ENCODE measurements at regions not wholly inside any gene's neighbourhood (a gene's known extent, or its start where the extent isn't known, plus 50 kb on each side); places are given as distances from the start of the nearest gene placed in this dataset.

DNA sequence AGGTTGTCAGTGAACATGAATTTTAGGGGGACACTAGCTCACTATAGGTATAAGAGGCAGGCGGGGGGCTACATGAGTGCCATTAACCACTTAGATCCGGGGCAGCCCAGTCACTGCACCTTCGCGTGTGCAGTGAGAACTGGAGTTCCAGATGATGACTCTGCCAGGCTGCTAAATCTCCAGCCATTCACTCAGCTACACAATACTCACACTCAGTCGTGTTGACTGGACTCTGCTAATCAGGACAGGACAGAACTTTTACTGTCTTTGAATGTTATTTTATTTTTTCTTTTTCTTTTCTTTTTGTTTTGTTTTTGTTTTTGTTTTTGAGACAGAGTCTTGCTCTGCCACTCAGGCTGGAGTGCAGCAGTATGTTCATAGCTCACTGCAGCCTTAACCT lies 465.6 kb downstream of the AACS start:
- no TSS peak for BruUV-seq (replicated peaks)
- RAD21 ChIA-PET (ENCODE audit: unreplicated experiment) = interaction anchor here (1.4 to 1.5 kb wide), 2 partner anchors 112 to 152 kb away, joined by 4 read pairs; no protein-coding TSS in a partner anchor
- Histone ChIP-seq H3K4me2 (ENCODE audit: control insufficient read depth, insufficient read depth) (no peak overlapping the region), H3K4me3 (no peak overlapping the region), H3K9me3 (replicated peaks; ENCODE audit: control insufficient read depth, insufficient read depth, low read length) (no peaks in the 10 kb centered on the region), H3K27ac (ENCODE audit: control insufficient read depth, insufficient read depth) (no peak overlapping the region), H3K4me1 (ENCODE audit: control insufficient read depth, insufficient read depth, low read length) (no peaks in the 10 kb centered on the region), H3K79me2 (ENCODE audit: control insufficient read depth, insufficient read depth, low read length) (no peaks in the 10 kb centered on the region), H3K9ac (ENCODE audit: control insufficient read depth, insufficient read depth, low read length) (no peak overlapping the region), H3K36me3 (ENCODE audit: control insufficient read depth in 2 of 2, insufficient read depth in 2 of 2, low read length in 1 of 2) (no peaks in the 10 kb centered on the region), H2AFZ (ENCODE audit: control insufficient read depth, low read depth, low read length) (no peak overlapping the region), H3K27me3 (replicated peaks in 1 of 2; ENCODE audit: control insufficient read depth in 2 of 2, insufficient read depth in 2 of 2, low read length in 1 of 2) (no peaks in the 10 kb centered on the region), H4K20me1 (ENCODE audit: control insufficient read depth, insufficient read depth) (no peaks in the 10 kb centered on the region)
- CTCF ChIA-PET = interaction anchor here (0.7 to 3.6 kb wide), 5 partner anchors 152 to 1345 kb away, joined by 3 to 18 read pairs (median 6); no protein-coding TSS in a partner anchor
- FAIRE-seq = no peak
- SMC1A ChIA-PET (ENCODE audit: uncharacterized antibody, unreplicated experiment) = interaction anchor here (1.5 to 1.9 kb wide), 3 partner anchors 87 to 153 kb away, joined by 3 to 5 read pairs (median 4); no protein-coding TSS in a partner anchor
- POLR2A ChIA-PET = no interaction called here
- 17% methylated on average over 5 of the region's 5 CpGs for WGBS (ENCODE audit: insufficient coverage, insufficient replicate concordance, low lambda C conversion rate, missing lambda C conversion rate)
- TF ChIP-seq BRCA1 (IDR thresholded peaks at IDR 0.05; ENCODE audit: low read depth, low read length) (no peak), CBFB (IDR thresholded peaks at IDR 0.05; ENCODE audit: low read depth) (no peak), TCF12 (IDR thresholded peaks at IDR 0.05; ENCODE audit: low read depth, low read length) (no peak), HCFC1 (IDR thresholded peaks at IDR 0.05; ENCODE audit: low read length) (no peak), ELK1 (IDR thresholded peaks at IDR 0.05; ENCODE audit: low read depth, low read length) (no peak), MYB (IDR thresholded peaks at IDR 0.05; ENCODE audit: borderline replicate concordance, low read depth, low read length) (no peak), CHD1 (IDR thresholded peaks at IDR 0.05; ENCODE audit: low read depth, low read length) (no peak), ZNF274 (IDR thresholded peaks at IDR 0.05; ENCODE audit: insufficient read depth, insufficient read length) (no peak), SP1 (IDR thresholded peaks at IDR 0.05; ENCODE audit: low read depth, low read length) (no peak), PAX8 (IDR thresholded peaks at IDR 0.05) (no peak), CHD4 (IDR thresholded peaks at IDR 0.05) (no peak), ETV6 (conservative IDR thresholded peaks at IDR 0.05 in 1 of 2, IDR thresholded peaks at IDR 0.05 in 1 of 2; ENCODE audit: borderline replicate concordance in 1 of 2, low read depth in 1 of 2) (no peak), KAT2A (conservative IDR thresholded peaks at IDR 0.05; ENCODE audit: control insufficient read depth, low read depth, low read length) (no peak), POU2F2 (IDR thresholded peaks at IDR 0.05; ENCODE audit: borderline replicate concordance, low read depth, low read length) (no peak), NFYA (IDR thresholded peaks at IDR 0.05; ENCODE audit: borderline replicate concordance, low read depth, low read length) (no peak), ATF7 (IDR thresholded peaks at IDR 0.05; ENCODE audit: low read depth) (no peak), SMAD1 (IDR thresholded peaks at IDR 0.05; ENCODE audit: low read depth, partially characterized antibody) (no peak)
- TF ChIP-seq, protein P1, sequence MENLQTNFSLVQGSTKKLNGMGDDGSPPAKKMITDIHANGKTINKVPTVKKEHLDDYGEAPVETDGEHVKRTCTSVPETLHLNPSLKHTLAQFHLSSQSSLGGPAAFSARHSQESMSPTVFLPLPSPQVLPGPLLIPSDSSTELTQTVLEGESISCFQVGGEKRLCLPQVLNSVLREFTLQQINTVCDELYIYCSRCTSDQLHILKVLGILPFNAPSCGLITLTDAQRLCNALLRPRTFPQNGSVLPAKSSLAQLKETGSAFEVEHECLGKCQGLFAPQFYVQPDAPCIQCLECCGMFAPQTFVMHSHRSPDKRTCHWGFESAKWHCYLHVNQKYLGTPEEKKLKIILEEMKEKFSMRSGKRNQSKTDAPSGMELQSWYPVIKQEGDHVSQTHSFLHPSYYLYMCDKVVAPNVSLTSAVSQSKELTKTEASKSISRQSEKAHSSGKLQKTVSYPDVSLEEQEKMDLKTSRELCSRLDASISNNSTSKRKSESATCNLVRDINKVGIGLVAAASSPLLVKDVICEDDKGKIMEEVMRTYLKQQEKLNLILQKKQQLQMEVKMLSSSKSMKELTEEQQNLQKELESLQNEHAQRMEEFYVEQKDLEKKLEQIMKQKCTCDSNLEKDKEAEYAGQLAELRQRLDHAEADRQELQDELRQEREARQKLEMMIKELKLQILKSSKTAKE (IDR thresholded peaks at IDR 0.05; ENCODE audit: low read depth, poor library complexity, severe bottlenecking) = no peak
- TF ChIP-seq, protein P2, sequence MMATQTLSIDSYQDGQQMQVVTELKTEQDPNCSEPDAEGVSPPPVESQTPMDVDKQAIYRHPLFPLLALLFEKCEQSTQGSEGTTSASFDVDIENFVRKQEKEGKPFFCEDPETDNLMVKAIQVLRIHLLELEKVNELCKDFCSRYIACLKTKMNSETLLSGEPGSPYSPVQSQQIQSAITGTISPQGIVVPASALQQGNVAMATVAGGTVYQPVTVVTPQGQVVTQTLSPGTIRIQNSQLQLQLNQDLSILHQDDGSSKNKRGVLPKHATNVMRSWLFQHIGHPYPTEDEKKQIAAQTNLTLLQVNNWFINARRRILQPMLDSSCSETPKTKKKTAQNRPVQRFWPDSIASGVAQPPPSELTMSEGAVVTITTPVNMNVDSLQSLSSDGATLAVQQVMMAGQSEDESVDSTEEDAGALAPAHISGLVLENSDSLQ (IDR thresholded peaks at IDR 0.05) = no peak
- intact Hi-C loops (cut with micrococcal nuclease; ENCODE audit: unreplicated experiment) = loop anchor here (5.0 to 10.0 kb wide), 2 partner anchors 206 to 1341 kb away; no protein-coding TSS in a partner anchor
- in situ Hi-C loops (cut with MboI) = loop anchor here (10.0 kb wide), 1 partner anchor 1344 kb away; no protein-coding TSS in a partner anchor
- no peak for DNase-seq (ENCODE audit: low read depth, low spot score)
- ATAC-seq = no peak
